UCSD-AML1 (cell line): ENCODE measurements at regions not wholly inside any gene's neighbourhood (a gene's known extent, or its start where the extent isn't known, plus 50 kb on each side); places are given as distances from the start of the nearest gene placed in this dataset.
"Not testable (repeated sequence)": the region's sequence is repeated elsewhere in the genome, so short reads cannot be mapped to it uniquely, and the experiment has no call there.

Source experiments
- DNase-seq: peaks from one replicate; lab custom pipeline; 2025; ENCODE audit not compliant: unreplicated experiment; lab: John Stamatoyannopoulos, UW

DNA sequence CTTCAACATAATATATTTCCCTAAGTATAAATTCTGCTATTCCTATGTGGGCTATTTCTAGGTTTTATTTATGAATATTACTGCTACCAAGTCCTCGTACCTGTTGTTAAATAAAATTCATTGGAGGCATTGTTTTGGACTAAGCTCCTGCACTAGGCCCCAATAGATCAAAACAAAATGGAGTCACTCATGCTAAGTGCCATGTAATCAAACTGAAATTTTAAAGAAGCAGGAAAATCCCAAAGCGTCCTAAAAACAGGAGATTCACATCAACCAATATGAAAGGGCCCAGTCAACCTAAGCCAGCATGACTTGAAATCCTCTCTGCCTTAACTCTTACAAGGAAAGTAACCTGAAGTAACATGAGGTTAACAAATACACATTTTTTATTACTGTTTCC is 743.2 kb downstream of the TRAM1L1 start:
- no peak for DNase-seq

- no peak for DNase-seq
Observed at GRCh38 chr4:116332508-116332907, 752.9 kb downstream of the TRAM1L1 start.

DNA sequence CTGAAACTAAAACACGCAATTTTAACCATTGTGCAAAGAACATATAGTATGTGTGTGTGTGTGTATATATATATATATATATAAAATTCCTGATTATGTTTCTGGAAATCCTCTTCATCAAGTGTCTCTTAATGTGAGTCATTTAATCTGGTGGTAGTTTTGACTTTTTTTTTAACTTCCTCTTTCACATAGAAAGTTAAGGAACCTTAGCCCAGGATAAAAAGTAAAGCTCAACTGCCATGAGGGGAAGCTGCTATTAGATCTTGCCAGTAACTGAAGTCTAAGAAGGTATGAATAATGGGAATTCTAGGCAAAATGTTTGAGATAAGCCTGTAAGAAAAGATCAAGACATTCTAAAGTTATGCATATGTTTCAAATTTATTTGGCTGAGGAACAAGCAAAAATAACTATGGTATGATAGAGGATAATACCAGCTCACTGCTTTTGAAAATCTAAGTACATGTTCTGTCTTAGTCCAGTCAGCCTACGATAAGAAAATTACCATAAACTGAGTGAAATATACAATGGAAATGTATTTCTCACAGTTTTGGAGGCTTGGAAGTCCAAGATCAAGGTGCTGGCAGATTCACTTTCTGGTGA is 757.0 kb downstream of the TRAM1L1 start:
- no peak for DNase-seq

DNA sequence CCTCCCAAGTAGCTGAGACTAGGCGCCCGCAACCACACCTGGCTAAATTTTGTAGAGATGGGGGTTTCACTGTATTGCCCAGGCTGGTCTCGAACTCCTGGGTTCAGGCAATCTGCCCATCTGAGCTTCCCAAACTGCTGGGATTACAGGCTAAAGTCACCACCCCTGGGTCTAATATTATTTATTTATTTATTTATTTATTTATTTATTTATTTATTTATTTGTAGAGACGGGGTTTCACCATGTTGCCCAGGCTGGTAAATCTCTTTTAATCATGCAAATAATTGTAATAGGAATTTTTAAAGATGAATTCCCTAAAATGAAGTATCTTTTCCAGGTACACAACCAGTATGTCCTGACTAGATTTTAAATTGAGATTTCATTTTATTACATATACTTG is 761.8 kb downstream of the TRAM1L1 start:
- DNase-seq, result no peak

DNA sequence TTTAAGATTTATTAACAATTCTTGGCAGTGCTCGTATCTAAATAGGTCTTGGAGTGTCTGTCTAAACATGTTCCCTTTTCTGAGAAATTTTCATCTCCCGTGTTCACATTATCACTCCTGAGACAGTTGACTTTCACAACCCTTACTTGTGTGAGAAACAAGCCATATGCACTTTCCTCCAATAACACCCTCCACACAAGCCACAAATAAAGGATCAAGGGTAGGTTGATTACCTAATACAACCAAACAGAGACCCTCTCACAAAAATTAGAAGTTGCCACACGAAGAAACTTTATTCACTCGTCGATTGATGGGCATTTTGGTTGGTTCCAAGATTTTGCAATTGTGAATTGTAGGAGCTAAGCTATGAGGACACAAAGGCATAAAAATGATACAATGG is 763.9 kb downstream of the TRAM1L1 start:
- DNase-seq, result no peak

DNA sequence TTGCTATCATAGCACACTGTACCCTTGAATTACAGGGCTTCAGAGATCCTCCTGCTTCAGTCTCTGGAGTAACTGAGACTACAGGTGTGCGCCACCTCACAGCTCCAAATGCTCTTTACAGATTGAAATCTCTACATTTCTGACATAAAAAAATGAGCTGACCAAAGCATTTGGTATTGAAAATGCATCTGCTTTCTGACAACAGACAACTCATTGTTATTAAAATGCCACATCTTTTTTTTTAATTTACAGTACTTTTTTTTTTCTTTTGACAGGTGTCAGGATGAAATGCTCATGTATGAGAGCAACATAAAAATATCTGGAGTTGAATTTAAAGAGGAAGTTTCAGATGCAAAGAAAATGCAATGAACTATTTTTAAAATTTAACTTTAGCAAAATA is 764.5 kb downstream of the TRAM1L1 start:
- no peak for DNase-seq

DNA sequence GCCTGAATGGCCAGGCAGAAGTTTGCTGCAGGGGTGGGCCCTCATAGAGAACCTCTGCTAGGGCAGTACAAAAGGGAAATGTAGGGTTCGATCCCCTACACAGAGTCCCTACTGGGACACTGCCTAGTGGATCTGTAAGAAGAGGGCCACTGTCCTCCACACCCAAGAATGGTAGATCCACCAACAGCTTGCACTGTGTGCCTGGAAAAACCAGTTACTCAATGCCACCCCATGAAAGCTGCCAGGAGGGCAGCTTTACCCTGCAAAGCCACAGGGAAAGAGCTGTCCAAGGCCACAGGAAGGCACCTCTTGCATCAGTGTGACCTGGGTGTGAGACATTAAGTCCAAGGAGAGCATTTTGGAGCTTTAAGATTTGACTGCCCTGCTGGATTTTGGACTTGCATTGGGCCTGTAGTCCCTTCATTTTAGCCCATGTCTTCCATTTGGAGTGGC is 781.6 kb downstream of the TRAM1L1 start:
- no peak for DNase-seq

GRCh38 chr4:116302990-116303735 is 782.2 kb downstream of the TRAM1L1 start:
- DNase-seq, result no peak

- no peak for DNase-seq
Observed at GRCh38 chr4:116275006-116275405, 810.4 kb downstream of the TRAM1L1 start.

- DNase-seq, result no peak
Observed at GRCh38 chr4:116272336-116272735, 813.0 kb downstream of the TRAM1L1 start.

- DNase-seq, result not testable (repeated sequence)
Observed at GRCh38 chr4:116260931-116261330, 824.4 kb downstream of the TRAM1L1 start.

GRCh38 chr4:116244771-116245170 is 840.6 kb downstream of the TRAM1L1 start:
- DNase-seq, result no peak

DNA sequence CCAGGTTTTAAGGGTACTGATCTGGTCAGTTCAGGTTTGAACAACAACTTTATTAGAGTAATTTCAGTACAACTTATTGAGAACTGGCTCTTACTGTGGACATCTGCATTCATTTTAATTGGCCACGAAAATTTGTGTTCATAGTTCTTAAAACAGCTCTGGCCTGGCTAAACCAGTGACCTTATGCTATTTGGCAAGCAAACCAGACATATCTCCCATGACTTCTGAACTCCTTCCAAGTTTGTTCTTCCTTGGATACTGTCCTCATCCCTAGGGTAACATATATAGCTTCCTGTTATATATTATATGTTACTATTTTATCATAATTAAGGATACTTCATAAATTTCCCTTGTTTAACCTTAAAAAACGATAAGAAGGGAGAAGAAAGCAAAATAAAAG is 841.9 kb downstream of the TRAM1L1 start:
- no peak for DNase-seq

DNA sequence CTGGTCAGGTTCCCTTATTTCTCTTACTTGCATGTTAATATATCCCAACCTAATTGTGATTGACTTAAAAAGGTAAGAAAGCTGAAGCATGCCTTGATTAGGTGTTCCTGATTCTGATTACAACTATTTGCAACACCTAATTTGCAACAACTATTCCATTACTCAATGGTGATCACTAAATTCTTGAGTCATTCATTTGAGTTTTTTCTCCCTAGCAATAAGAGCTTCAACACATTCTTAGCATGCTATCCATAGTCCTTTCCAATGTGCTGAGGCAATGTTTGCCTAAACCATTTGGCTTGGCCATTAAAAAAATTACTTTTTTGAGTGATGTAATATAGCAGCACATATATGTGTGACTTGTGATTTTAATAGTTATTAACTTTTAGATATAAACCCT is 851.4 kb downstream of the TRAM1L1 start:
- DNase-seq, result no peak

DNA sequence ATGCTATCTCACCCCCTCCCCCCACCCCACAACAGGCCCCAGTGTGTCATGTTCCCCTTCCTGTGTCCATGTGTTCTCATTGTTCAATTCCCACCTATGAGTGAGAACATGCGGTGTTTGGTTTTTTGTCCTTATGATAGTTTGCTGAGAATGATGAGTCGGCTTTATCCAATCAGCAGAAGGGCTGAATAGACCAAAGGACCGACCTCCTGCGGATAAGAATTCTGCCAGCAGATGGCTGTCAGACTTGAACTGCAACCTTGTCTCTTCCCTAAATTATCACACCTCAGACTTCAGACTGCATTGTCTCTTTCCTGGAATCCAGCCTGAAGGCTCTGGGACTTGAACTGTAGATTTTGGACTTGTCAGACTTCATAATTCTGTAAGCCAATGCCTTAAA is 853.4 kb downstream of the TRAM1L1 start:
- not testable (repeated sequence) for DNase-seq

DNA sequence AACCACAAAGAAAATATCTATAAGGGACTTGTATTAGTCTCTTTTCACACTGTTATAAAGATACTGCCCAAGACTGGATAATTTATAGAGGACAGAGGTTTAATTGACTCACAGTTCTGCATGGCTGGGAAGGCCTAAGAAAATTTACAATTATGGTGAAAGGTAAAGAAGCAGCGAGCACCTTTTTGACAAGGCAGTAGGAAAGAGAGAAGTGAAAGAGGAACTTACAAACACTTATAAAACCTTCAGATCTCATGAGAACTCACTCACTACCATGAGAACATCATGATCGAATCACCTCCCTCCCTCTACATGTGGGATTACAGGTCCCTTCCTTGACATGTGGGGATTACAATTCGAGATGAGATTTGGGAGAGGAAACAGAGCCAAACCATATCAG is 856.0 kb downstream of the TRAM1L1 start:
- DNase-seq, result no peak

GRCh38 chr4:116223040-116223732 is 862.2 kb downstream of the TRAM1L1 start:
- DNase-seq, result no peak

- DNase-seq, result no peak
Observed at GRCh38 chr4:116217781-116218180, 867.6 kb downstream of the TRAM1L1 start.

DNA sequence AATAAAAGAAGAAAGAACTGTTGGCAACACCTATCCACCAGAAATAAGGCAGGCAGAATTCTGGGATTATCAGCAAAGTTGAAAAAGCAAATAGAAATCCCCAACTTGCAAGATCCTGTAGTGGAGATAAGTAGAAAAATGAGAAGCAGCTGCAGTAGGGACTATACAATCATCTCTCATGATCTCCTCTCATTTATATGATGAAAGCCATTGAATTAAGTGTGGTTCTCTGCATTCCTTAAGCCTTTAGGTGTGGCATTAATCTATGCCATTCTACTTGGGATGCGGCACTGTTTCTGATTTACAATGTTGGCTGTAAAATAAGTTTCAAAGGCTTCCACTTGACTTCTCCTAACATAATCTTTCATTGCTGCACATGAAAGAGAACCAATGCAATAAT is 869.8 kb downstream of the TRAM1L1 start:
- DNase-seq, result no peak

DNA sequence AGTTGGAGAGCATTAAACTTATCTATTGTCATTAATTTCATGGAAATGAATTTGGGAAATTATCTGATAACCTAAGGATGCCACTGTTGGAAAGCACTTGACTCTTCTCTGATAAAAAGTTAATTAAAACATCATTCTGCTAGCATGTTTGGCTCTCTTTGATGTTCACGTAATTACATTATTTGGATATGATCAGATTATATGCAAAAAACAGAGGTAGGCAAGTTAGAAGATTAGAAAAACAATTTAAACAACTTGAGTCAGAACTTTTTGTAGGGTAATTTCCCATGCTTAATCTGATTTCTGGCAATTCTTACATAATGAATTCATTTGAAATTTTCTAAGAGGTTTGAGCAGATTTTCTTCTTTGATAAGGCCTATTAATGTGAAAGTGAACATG is 882.9 kb downstream of the TRAM1L1 start:
- DNase-seq, result no peak

- DNase-seq, result no peak
Observed at GRCh38 chr4:116197317-116197809, 888.0 kb downstream of the TRAM1L1 start.

- no peak for DNase-seq
Observed at GRCh38 chr4:116183241-116183640, 902.1 kb downstream of the TRAM1L1 start.
